Neural cell (in vitro differentiated cells): ENCODE measurements at regions not wholly inside any gene's neighbourhood (a gene's known extent, or its start where the extent isn't known, plus 50 kb on each side); places are given as distances from the start of the nearest gene placed in this dataset.

Source experiments
- H2AFZ ChIP-seq: fragments of 200-600, 300-800 bp; sonication (generic), shearing (Covaris generic); 2 replicates; pipeline ENCODE4 v1.6.0; 2014; ENCODE audit warnings: low read depth, mild to moderate bottlenecking, antibody characterized with exemption, low read length, moderate library complexity
- H3F3A ChIP-seq: fragments of 200-600 bp; shearing (Covaris generic); 2 replicates; pipeline ENCODE4 v1.6.1; 2016; ENCODE audit warnings: mild to moderate bottlenecking, moderate library complexity, mixed read lengths, antibody characterized with exemption, low read length; ENCODE audit not compliant: insufficient read depth, poor library complexity, severe bottlenecking
- H3K27ac ChIP-seq: fragments of 200-600, 300-800 bp; sonication (generic), shearing (Covaris generic); 2 replicates; pipeline ENCODE4 v1.5.1; 2014; ENCODE audit warnings: mild to moderate bottlenecking, low read length, moderate library complexity
- H3K27me3 ChIP-seq: fragments of 300-800, 200-600 bp; sonication (generic), shearing (Covaris generic); 2 replicates; pipeline ENCODE4 v1.6.0; 2014; ENCODE audit warnings: mild to moderate bottlenecking, low read depth, low read length, moderate library complexity; ENCODE audit not compliant: insufficient read depth
- H3K36me3 ChIP-seq: fragments of 300-800, 200-600 bp; sonication (generic), shearing (Covaris generic); 2 replicates; pipeline ENCODE4 v1.5.1; 2014; ENCODE audit warnings: mild to moderate bottlenecking, antibody characterized with exemption, low read length, moderate library complexity; ENCODE audit not compliant: insufficient read depth
- H3K4me2 ChIP-seq: fragments of 300-800, 200-600 bp; sonication (generic), shearing (Covaris generic); 2 replicates; pipeline ENCODE4 v1.6.0; 2014; ENCODE audit warnings: mild to moderate bottlenecking, low read length
- H3K4me3 ChIP-seq: fragments of 300-800, 200-600 bp; sonication (generic), shearing (Covaris generic); 2 replicates; pipeline ENCODE4 v1.5.1; 2014; ENCODE audit warnings: mild to moderate bottlenecking, low read length, moderate library complexity
- H3K79me2 ChIP-seq: fragments of 200-600 bp; shearing (Covaris generic); replicated peaks from 2 replicates; pipeline ENCODE4 v1.6.0; 2014; ENCODE audit warnings: mild to moderate bottlenecking, low read length, moderate library complexity; ENCODE audit not compliant: insufficient read depth
- H3K9ac ChIP-seq: fragments of 300-800, 200-600 bp; sonication (generic), shearing (Covaris generic); 2 replicates; pipeline ENCODE4 v1.6.1; 2016; ENCODE audit warnings: mild to moderate bottlenecking, low read length, mixed read lengths
- H3K9me2 ChIP-seq: fragments of 200-600 bp; shearing (Covaris generic); 2 replicates; pipeline ENCODE4 v1.6.1; 2016; ENCODE audit warnings: mild to moderate bottlenecking, low read length, mixed read lengths; ENCODE audit not compliant: insufficient read depth
- H3K9me3 ChIP-seq: fragments of 200-600, 300-800 bp; sonication (generic), shearing (Covaris generic); 2 replicates; pipeline ENCODE4 v1.6.1; 2016; ENCODE audit warnings: mild to moderate bottlenecking, mixed run types, low read length, moderate library complexity, mixed read lengths
- H4K20me1 ChIP-seq: fragments of 200-600 bp; shearing (Covaris generic); 2 replicates; pipeline ENCODE4 v1.6.1; 2016; ENCODE audit warnings: mild to moderate bottlenecking, mixed run types; ENCODE audit not compliant: insufficient read depth
- CTCF ChIP-seq: fragments of 450-650 bp; IDR thresholded peaks from 2 replicates; pipeline ENCODE4 v1.5.1; 2014; ENCODE audit warnings: antibody characterized with exemption, mild to moderate bottlenecking, moderate library complexity; ENCODE audit not compliant: poor library complexity, severe bottlenecking
- EP300 ChIP-seq: fragments of 450-650 bp; conservative IDR thresholded peaks from 2 replicates; pipeline ENCODE4 v1.6.1; 2014; ENCODE audit warnings: antibody characterized with exemption, mild to moderate bottlenecking, moderate library complexity; ENCODE audit not compliant: poor library complexity, severe bottlenecking
- EZH2 ChIP-seq: fragments of 200-600, 300-800 bp; shearing (Covaris generic), sonication (generic); IDR thresholded peaks from 2 replicates; pipeline ENCODE4 v1.6.1; 2014; ENCODE audit warnings: antibody characterized with exemption, low read length, borderline replicate concordance, mild to moderate bottlenecking; ENCODE audit not compliant: insufficient read depth, poor library complexity, severe bottlenecking
- MXI1 ChIP-seq: fragments of 450-650 bp; conservative IDR thresholded peaks from 2 replicates; pipeline ENCODE4 v1.6.1; 2014; ENCODE audit warnings: antibody characterized with exemption, mild to moderate bottlenecking; ENCODE audit not compliant: poor library complexity, severe bottlenecking
- POLR2AphosphoS5 ChIP-seq: IDR thresholded peaks from 2 replicates; pipeline ENCODE4 v1.6.1; 2012
- RAD21 ChIP-seq: fragments of 450-650 bp; conservative IDR thresholded peaks from 2 replicates; pipeline ENCODE4 v1.6.1; 2014; ENCODE audit warnings: antibody characterized with exemption, mild to moderate bottlenecking, moderate library complexity
- REST ChIP-seq: IDR thresholded peaks from 2 replicates; pipeline ENCODE4 v1.6.1; 2012; ENCODE audit warnings: borderline replicate concordance
- SMC3 ChIP-seq: fragments of 450-650 bp; conservative IDR thresholded peaks from 2 replicates; pipeline ENCODE4 v1.6.1; 2014; ENCODE audit warnings: antibody characterized with exemption, mild to moderate bottlenecking, moderate library complexity; ENCODE audit not compliant: poor library complexity
- TAF1 ChIP-seq: IDR thresholded peaks from 2 replicates; pipeline ENCODE4 v1.6.1; 2012; ENCODE audit warnings: low read depth

GRCh38 chr2:176392744-176393414 is 123.6 kb downstream of the MTX2 start:
- no peaks in the 10 kb centered on the region for H3F3A ChIP-seq
- TF ChIP-seq SMC3, result no peak
- TF ChIP-seq RAD21, result no peak
- TF ChIP-seq TAF1, result no peak
- TF ChIP-seq EP300, result no peak
- TF ChIP-seq REST, result no peak
- no peak for TF ChIP-seq CTCF
- TF ChIP-seq EZH2, result no peak
- TF ChIP-seq MXI1, result no peak
- TF ChIP-seq POLR2AphosphoS5, result no peak
- H3K79me2 ChIP-seq, result no peaks in the 10 kb centered on the region
- no peak overlapping the region for H3K27ac ChIP-seq
- H4K20me1 ChIP-seq, result no peaks in the 10 kb centered on the region
- no peaks in the 10 kb centered on the region for H3K9me2 ChIP-seq
- no peaks in the 10 kb centered on the region for H3K36me3 ChIP-seq
- H3K9me3 ChIP-seq, result no peaks in the 10 kb centered on the region
- no peak overlapping the region for H3K4me3 ChIP-seq
- no peaks in the 10 kb centered on the region for H3K27me3 ChIP-seq
- H2AFZ ChIP-seq, result no peak overlapping the region
- no peak overlapping the region for H3K4me2 ChIP-seq
- H3K9ac ChIP-seq, result no peak overlapping the region

- H3K27me3 ChIP-seq, result no peaks in the 10 kb centered on the region
- no peak for TF ChIP-seq POLR2AphosphoS5
- no peak for TF ChIP-seq SMC3
- TF ChIP-seq REST, result no peak
- TF ChIP-seq EZH2, result no peak
- TF ChIP-seq RAD21, result no peak
- no peak for TF ChIP-seq MXI1
- no peak for TF ChIP-seq TAF1
- TF ChIP-seq EP300, result no peak
- TF ChIP-seq CTCF, result no peak
These were observed 126.1 kb downstream of the MTX2 start for GRCh38 chr2:176395273-176395854.

More at GRCh38 chr2:176395273-176395854, 126.1 kb downstream of the MTX2 start:
- H3K36me3 ChIP-seq, result no peaks in the 10 kb centered on the region
- no peak overlapping the region for H3K4me2 ChIP-seq
- H3K4me3 ChIP-seq, result no peak overlapping the region
- H3K9ac ChIP-seq, result no peak overlapping the region
- no peaks in the 10 kb centered on the region for H3F3A ChIP-seq
- H3K27ac ChIP-seq, result no peak overlapping the region
- no peaks in the 10 kb centered on the region for H3K79me2 ChIP-seq
- H3K9me2 ChIP-seq, result no peaks in the 10 kb centered on the region
- H3K9me3 ChIP-seq, result no peaks in the 10 kb centered on the region
- no peaks in the 10 kb centered on the region for H4K20me1 ChIP-seq
- H2AFZ ChIP-seq, result no peak overlapping the region
